Endometrium (tissue), 2 donors: ENCODE measurements at regions not wholly inside any gene's neighbourhood (a gene's known extent, or its start where the extent isn't known, plus 50 kb on each side); places are given as distances from the start of the nearest gene placed in this dataset.
"Not testable (repeated sequence)": the region's sequence is repeated elsewhere in the genome, so short reads cannot be mapped to it uniquely, and the experiment has no call there.

Experiments
- FAIRE-seq: peaks from 2 replicates; lab custom pipeline; 2012; peaks lifted over from hg19 to GRCh38; lab: Jason Lieb, UNC
- donor health status: control.
- donor health status: control.

DNA sequence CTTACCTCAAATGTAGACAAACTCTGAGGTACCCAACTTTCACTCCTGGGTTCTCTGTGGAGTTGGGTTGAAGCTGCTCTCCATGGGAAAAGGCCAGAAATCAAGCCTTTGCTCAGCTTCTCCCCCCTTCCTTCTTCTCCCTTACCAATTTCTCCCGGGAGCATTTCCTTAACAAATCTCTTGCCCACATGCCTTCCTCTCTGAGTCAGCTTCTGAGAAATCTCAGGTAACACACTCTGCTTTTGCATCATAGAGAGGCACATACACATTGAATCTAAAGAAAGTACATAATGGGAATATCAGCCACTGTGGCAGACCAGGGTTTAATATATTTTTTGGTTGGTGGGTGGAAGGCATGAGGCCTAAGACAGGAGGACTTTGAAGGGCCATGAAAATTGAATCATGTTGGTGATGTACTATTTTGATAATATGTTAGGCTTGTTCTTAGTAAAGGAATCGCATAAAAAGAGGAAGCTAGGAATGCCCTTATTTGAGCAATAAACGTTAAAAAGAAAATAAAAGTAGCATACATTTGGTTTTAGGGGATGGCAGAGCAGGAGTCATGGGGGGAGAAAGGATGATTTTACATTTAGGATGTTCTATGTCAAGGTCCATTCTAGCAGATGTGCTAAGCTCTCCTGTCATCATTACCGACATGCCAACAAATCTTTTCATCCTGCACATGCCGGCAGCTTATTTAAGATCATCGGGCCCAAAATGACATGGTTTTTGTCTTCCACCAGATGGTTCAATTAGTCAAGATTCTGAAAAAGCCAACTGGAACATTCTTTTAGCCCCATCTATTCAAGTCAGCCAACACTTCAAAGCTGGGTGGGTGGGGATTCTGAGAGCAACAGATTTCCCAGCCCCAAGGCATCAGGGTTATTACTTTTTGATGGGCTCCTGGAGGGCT, 199.5 kb upstream of the CLINT1 start:
- FAIRE-seq = no peak

GRCh38 chr5:158056130-158056825, 197.3 kb upstream of the CLINT1 start:
- no peak for FAIRE-seq

DNA sequence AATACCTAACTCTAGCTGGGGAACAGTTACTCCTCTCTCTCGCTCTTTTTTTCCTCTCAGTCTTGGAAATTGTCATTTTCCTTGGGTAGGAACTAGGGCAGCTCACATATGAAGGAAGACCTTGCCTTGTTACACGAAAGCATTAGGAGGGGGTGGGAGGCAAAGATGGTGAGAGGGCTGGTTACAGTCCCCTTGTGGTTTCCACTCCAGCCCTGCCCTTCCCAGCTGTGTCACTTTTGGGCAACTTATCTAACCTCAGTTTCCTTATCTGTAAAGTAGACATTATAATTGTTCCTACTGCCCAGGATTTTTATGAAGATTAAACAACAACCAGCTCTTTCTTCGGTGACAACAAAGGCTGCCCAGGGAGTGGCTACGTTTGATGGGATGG, 196.2 kb upstream of the CLINT1 start:
- no peak for FAIRE-seq

- FAIRE-seq = peak; percentile 77
Observed at GRCh38 chr5:158054223-158055110, 195.5 kb upstream of the CLINT1 start.

DNA sequence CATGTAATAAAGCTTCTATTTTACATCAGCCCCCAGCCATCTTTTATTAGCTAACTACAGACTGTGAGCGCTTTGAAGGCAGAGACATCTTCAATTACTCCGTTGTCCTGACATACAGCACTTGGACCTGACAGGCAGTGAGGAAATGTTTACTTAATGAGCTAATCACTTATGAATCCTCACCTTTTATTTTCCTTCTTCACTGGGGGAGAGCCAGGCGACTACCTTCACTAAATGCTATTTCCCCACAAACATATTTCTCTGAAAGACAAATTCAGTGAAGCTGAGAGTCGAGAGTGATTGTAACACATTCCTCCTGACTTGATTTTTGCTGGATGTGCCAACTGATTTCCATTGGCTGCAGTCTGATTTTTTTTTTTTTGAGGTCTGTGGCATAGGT, 192.1 kb upstream of the CLINT1 start:
- no peak for FAIRE-seq

- FAIRE-seq = no peak
Observed at GRCh38 chr5:158050421-158050820, 191.5 kb upstream of the CLINT1 start.

DNA sequence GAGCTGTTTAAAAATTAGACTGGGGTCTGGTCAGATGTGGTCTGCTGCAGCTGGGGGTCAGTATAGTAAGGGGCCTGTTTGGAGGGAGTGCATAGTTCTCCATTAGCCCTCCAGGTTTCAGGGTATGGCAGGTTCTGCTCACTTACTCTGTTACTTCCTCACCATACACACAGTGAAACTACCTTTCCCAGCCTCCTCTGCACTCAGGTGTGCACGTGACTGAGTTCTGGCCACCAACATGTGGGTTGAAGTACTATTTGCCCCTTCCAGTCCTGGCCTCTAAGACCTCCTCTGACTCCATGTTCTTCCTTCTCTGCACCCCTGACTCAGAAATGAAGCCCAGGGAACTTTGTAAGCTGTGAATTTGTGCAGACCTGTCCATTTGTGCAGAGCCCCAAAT, 190.5 kb upstream of the CLINT1 start:
- FAIRE-seq = no peak

DNA sequence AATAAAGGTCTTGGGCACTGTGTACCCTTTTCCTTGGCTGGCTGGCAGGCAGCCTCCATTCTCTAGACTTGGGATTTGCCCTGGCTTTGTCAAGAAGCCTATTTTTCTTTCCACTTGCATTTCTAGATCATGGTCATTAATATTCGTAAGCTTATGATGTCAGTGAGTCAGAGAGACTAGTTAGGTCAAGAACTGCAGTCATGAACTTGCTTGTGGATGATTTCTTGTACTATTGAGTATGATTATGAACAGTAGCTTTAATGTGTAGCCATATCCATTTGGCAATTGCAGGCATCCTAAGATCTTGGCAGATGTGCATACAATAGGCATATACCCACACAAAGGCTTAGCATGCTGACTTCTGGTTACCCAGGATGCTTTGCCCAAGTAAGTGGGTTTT, 186.8 kb upstream of the CLINT1 start:
- no peak for FAIRE-seq

- peak; percentile 54 for FAIRE-seq
Observed at GRCh38 chr5:158039911-158040347, 181.0 kb upstream of the CLINT1 start.

DNA sequence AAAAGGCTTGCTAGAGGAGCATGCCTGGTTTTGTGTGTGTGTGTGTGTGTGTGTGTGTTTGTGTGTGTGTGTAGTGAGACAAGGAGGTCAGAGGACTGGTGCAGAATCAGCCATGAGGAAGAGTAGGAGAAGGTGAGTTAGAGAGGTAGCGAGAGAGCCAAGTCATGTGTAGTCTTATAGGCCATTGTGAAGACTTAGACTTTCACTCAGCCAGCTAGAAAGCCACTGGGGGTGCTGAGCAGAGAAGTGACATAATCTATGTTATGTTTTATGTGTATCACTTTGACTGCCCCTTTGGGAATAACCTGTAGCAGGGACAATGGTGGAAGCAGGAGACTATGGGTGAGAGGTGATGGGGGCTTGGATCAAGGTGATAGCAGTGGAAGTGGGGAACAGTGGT, 180.5 kb upstream of the CLINT1 start:
- FAIRE-seq = no peak

DNA sequence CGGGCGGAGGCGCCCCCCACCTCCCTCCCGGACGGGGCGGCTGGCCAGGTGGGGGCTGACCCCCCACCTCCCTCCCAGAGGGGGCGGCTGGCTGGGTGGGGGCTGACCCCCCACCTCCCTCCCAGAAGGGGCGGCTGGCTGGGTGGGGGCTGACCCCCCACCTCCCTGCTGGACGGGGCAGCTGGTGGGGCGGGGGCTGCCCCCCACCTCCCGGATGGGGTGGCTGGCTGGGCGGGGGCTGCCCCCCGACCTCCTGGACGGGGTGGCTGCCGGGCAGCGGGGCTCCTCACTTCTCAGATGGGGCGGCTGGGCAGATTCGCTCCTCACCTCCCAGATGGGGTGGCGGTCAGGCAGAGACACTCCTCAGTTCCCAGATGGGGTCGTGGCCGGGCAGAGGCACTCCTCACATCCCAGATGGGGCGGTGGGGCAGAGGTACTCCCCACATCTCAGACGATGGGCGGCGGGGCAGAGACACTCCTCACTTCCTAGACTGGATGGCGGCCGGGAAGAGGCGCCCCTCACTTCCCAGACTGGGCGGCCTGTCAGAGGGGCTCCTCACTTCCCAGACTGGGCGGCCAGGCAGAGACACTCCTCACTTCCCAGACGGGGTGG, 178.1 kb upstream of the CLINT1 start:
- FAIRE-seq = not testable (repeated sequence)

GRCh38 chr5:158034586-158034985, 175.6 kb upstream of the CLINT1 start:
- not testable (repeated sequence) for FAIRE-seq

DNA sequence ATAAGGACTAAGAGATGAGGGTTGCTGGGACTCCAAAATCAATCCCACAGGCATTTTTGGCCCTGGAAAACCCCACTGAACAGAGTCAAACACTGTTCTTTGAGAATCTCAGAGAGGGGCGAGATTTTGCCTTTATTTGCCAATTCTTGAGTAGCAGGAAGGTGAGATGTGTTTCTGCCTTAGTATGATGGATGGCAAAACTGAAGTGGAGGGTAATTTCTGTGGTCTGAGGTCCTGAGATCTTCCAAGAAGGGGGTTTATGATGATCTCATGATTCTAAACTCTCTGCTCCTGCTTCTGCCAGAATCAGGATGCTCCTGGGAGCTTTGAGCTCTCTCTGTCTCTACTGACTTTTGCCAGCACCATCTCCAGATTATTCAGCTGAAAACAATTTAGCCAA, 174.8 kb upstream of the CLINT1 start:
- no peak for FAIRE-seq

GRCh38 chr5:158033076-158033475, 174.1 kb upstream of the CLINT1 start:
- FAIRE-seq = no peak

DNA sequence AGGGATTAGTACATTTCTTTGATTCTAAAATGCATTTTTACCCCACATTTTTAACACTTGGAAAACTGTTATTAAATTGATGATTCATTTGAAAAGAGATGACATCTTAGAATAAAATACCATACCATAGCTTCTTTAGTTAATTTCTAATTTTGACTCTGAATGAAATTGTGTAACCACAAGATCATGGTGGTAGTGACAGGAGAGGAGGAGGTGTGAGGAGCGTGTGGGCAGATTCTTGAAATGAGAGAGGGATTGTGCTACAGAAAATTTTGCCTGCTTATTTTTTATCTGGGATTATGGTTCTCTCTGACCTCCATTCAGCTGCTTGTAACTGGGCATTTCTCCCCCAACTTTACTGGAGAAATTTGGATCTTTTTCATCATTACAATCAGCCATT, 173.3 kb upstream of the CLINT1 start:
- no peak for FAIRE-seq

- peak; percentile 88 for FAIRE-seq
Observed at GRCh38 chr5:158027806-158028775, 169.1 kb upstream of the CLINT1 start.

- no peak for FAIRE-seq
Observed at GRCh38 chr5:158026304-158027031, 167.5 kb upstream of the CLINT1 start.

DNA sequence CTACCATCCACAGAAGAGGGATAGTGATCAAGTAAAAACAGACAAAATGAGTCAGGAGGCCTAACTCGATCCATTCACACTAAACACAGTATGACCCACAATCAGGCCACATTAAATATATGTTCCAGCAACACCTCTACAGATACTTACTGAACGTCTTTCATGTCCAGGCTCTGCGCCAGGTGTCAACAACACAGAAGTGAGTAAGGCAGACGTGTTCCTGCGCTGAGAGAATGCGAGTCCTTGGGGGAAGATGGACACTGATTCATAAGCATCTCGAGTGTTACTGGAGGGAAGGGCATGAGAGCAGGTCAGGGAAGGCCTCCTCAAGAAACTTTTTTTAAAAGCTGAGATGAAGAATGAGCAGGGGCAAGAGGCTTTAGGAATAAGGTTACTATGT, 164.3 kb upstream of the CLINT1 start:
- FAIRE-seq = no peak

DNA sequence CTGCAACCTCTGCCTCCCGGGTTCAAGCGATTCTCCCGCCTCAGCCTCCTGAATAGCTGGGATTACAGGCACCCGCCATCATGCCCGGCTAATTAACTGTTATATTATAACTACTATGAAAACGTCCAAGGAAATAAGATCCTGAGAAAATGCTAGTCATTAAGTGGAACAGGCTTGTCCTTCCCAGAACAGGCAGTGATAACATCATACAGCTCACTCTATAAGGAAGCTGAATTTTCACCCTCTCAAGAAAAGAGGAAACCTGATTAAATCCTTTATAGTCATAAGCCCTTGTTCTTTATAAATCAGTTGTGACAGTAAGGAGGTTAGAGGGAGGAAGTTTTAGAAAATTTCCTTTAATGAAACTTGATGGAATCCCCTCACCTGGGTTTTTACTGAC, 163.9 kb upstream of the CLINT1 start:
- FAIRE-seq = no peak

DNA sequence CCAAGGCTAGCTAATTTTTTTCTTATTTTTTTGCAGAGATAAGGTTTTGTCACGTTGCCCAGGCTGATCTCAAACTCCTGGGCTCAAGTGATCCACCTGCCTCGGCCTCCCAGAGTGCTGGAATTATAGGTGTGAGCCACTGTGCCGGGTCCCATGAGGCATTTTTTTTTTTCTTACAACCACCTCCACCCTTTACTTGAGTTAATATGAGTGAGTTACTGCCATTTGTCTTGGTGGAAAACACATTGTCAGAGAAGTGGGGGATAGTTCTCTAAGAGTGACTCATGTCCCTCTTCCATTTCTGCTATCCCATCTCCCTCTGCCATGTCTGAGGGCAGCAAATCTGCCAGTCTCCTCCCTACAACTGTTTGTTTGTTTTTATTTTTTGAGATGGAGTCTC, 163.4 kb upstream of the CLINT1 start:
- no peak for FAIRE-seq
